Adrenal gland (tissue), 9 donors: ENCODE measurements at regions not wholly inside any gene's neighbourhood (a gene's known extent, or its start where the extent isn't known, plus 50 kb on each side); places are given as distances from the start of the nearest gene placed in this dataset.

Experiments used
- DNase-seq, 7 donors: peaks; one replicate each; pipeline ENCODE4 v3.0.0-alpha.2; 2019 to 2020
- H3K27ac ChIP-seq, 5 donors: fragments of 200-600 bp; sonication (generic) in 4 of 5; 1 replicate in 3 of 5; 2 replicates in 2 of 5; pipeline versions ENCODE4 v1.5.1 to v1.8.0; 2016 to 2020; ENCODE audit warnings: mild to moderate bottlenecking in 1 of 5
- H3K27me3 ChIP-seq: fragments of 200-600 bp; 2 replicates; pipeline ENCODE4 v1.8.0; 2021
- H3K36me3 ChIP-seq, 2 donors: fragments of 200-600 bp; replicated peaks in 1 of 2; 1 replicate in 1 of 2; 2 replicates in 1 of 2; pipeline versions ENCODE4 v1.5.1 to v1.8.0; 2018 to 2022
- H3K4me1 ChIP-seq, 2 donors: fragments of 200-600 bp; replicated peaks in 1 of 2; 1 replicate in 1 of 2; 2 replicates in 1 of 2; pipeline versions ENCODE4 v1.5.1 to v1.8.0; 2018 to 2021
- H3K4me3 ChIP-seq, 4 donors: fragments of 200-600 bp; sonication (generic) in 3 of 4; one replicate each; pipeline ENCODE4 v1.5.1; 2016 to 2018
- H3K9me3 ChIP-seq, 3 donors: fragments of 200-600 bp; sonication (generic) in 1 of 3; replicated peaks in 1 of 3; 1 replicate in 2 of 3; 2 replicates in 1 of 3; pipeline versions ENCODE4 v1.5.1 to v1.8.0; 2016 to 2021
- POLR2A ChIP-seq, 2 donors: fragments of 450-650 bp; IDR thresholded peaks; one replicate each; pipeline ENCODE4 v1.6.1; 2017; ENCODE audit warnings: antibody characterized with exemption in 2 of 2, mild to moderate bottlenecking in 2 of 2, moderate library complexity in 1 of 2
- WGBS, 4 donors: extraction: QIAGEN DNeasy Blood & Tissue Kit in 2 of 4; methylation state at CpG; one replicate each; pipeline versions ENCODE4 v1.1.5 to v1.1.7; 2013 to 2017; 5-methylcytosine and 5-hydroxymethylcytosine counted together
- intact Hi-C, 2 donors: fragments of 100-400 bp; cut with DNase I; formaldehyde crosslinking; loops; one replicate each; pipeline versions ENCODE4 v1.14.1 to v1.15.0; 2022 to 2023
- TF ChIP-seq, protein P1 (sequence below), 6 experiments: fragments of 450-650 bp in 4 of 6; fragments of 200-600 bp in 2 of 6; sonication (generic) in 1 of 6; IDR thresholded peaks; 1 replicate in 5 of 6; 2 replicates in 1 of 6; pipeline versions ENCODE4 v1.5.1 to v1.8.0; 2016 to 2021; ENCODE audit warnings: antibody characterized with exemption in 6 of 6, mild to moderate bottlenecking in 2 of 6, moderate library complexity in 1 of 6
- donor health status: healthy with polysubstance abuse.
- donor health status: Bipolar disorder and iron deficiency.
- donor health status: DM: yes; HTN: yes; CAD: no.
- donor health status: DM: no; HTN: no; CAD: no.
- donor health status: DM: no; HTN: no; CAD: no.

DNA sequence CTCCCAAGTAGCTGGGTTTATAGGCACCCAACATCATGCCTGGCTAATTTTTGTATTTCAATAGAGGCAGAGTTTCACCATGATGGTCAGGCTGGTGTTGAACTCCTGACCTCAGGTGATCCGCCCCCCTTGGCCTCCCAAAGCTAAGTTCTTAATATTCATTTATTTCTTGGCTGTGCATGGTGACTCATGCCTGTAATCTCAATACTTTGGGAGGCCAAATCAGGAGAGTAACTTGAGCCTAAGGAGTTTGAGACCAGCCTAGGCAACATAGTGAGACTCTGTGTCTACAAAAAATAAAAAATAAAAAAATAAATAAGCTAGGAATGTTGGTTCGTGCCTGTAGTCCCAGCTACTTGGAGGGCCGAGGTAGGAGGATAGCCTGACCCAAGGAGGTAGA, 587.1 kb upstream of the FTMT start:
- WGBS, 4 donors, result 62 to 67% (median 65%) methylated on average over 3 of the region's 3 CpGs
- no peaks in the 10 kb centered on the region for H3K36me3 ChIP-seq

DNA sequence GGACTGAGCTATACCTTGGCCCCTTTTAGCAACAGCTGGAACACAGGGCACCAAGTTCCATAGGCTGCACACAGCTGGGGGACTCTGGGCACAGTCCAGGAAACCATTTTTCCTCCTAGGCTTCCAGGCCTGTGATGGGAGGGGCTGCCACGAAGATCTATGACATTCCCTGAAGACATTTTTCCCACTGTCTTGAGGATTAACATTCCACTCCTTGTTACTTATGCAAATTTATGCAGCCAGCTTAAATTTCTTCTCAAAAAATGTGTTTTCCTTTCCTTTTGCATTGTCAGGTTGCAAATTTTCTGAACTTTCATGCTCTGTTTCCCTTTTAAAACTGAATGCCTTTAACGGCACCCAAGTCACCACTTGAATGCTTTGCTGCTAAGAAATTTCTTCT, 580.1 kb upstream of the FTMT start:
- intact Hi-C loops, result no loop called here
- Histone ChIP-seq H3K9me3 (no peaks in the 10 kb centered on the region), H3K27me3 (no peaks in the 10 kb centered on the region), H3K4me1 (no peaks in the 10 kb centered on the region), H3K36me3 (no peaks in the 10 kb centered on the region), H3K27ac (no peak overlapping the region), H3K4me3 (no peak overlapping the region)
- no peak for TF ChIP-seq POLR2A (IDR thresholded peaks at IDR 0.05)
- TF ChIP-seq, protein P1, sequence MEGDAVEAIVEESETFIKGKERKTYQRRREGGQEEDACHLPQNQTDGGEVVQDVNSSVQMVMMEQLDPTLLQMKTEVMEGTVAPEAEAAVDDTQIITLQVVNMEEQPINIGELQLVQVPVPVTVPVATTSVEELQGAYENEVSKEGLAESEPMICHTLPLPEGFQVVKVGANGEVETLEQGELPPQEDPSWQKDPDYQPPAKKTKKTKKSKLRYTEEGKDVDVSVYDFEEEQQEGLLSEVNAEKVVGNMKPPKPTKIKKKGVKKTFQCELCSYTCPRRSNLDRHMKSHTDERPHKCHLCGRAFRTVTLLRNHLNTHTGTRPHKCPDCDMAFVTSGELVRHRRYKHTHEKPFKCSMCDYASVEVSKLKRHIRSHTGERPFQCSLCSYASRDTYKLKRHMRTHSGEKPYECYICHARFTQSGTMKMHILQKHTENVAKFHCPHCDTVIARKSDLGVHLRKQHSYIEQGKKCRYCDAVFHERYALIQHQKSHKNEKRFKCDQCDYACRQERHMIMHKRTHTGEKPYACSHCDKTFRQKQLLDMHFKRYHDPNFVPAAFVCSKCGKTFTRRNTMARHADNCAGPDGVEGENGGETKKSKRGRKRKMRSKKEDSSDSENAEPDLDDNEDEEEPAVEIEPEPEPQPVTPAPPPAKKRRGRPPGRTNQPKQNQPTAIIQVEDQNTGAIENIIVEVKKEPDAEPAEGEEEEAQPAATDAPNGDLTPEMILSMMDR (IDR thresholded peaks at IDR 0.05), result no peak
- DNase-seq, result no peak
- 68 to 73% (median 70%) methylated on average over 2 of the region's 2 CpGs for WGBS, 4 donors

More for the DNA sequence above, 587.1 kb upstream of the FTMT start:
- intact Hi-C loops, result no loop called here
- Histone ChIP-seq H3K4me1 (no peaks in the 10 kb centered on the region), H3K27me3 (no peaks in the 10 kb centered on the region), H3K4me3 (no peak overlapping the region), H3K9me3 (no peaks in the 10 kb centered on the region), H3K27ac (no peak overlapping the region)
- DNase-seq, result no peak
- no peak for TF ChIP-seq POLR2A (IDR thresholded peaks at IDR 0.05)
- TF ChIP-seq, protein P1 (IDR thresholded peaks at IDR 0.05), result no peak

DNA sequence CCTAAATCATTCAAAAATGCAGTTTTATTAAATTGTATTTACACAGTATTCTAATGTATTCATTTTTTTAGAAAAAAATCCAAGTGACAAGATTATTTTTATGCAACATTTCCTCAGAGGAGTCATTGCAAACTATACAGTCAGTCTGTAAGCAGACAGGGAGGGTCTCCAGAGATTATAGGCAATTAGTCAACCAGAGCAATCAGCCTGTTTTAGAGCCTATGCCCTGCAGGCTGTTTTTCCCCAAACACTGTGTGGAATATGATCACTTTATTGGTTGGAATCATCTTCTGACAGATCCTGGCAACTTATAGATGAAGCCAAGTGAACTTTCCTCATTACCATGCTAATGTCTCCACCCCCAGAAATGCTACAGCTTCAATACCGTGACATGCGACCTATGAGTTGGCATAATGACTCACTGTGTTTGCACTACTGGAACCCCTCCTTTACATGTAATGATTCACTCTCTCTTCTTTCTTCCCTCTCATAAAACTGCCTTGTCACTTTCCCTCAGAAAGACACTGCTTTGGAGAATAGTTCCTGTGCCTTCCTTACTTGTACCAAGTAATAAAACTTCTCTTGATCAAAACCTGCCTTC, 577.7 kb upstream of the FTMT start:
- H3K27me3 ChIP-seq, result no peaks in the 10 kb centered on the region
- no peak for DNase-seq
- no peak overlapping the region for H3K4me3 ChIP-seq
- no peaks in the 10 kb centered on the region for H3K9me3 ChIP-seq
- 20 to 41% (median 30%) methylated on average over 2 of the region's 2 CpGs for WGBS, 4 donors
- intact Hi-C loops, result no loop called here
- H3K27ac ChIP-seq, result no peak overlapping the region
- TF ChIP-seq, protein P1 (IDR thresholded peaks at IDR 0.05), result no peak
- no peak for TF ChIP-seq POLR2A (IDR thresholded peaks at IDR 0.05)
- no peaks in the 10 kb centered on the region for H3K36me3 ChIP-seq
- no peaks in the 10 kb centered on the region for H3K4me1 ChIP-seq

DNA sequence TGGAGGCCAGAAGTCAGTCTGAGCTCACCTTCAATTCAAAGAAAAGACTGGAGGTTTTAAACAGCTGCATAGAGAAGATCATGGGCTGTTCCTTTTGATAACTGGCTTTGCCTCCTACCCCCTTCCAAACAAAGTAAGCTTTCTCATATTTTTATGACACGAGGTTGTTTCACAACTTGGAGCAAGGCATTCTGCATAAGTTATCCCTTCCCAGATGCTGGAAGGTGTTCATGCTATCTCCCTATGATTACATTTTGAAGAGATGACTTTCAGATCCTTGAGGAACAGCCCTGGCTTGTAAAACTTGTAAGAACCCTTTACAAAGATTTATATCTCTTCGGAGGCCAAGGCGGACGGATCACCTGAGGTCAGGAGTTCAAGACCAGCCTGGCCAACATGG, 571.9 kb upstream of the FTMT start:
- Histone ChIP-seq H3K27me3 (no peaks in the 10 kb centered on the region), H3K27ac (no peak overlapping the region), H3K36me3 (no peaks in the 10 kb centered on the region), H3K4me1 (no peaks in the 10 kb centered on the region), H3K4me3 (no peak overlapping the region), H3K9me3 (no peaks in the 10 kb centered on the region)
- WGBS, 4 donors, result 81 to 89% (median 85%) methylated on average over 4 of the region's 4 CpGs
- no peak for DNase-seq
- TF ChIP-seq POLR2A (IDR thresholded peaks at IDR 0.05), result no peak
- TF ChIP-seq, protein P1 (IDR thresholded peaks at IDR 0.05), result no peak
- intact Hi-C loops, result no loop called here
